Chondrocyte (in vitro differentiated cells): ENCODE measurements at regions not wholly inside any gene's neighbourhood (a gene's known extent, or its start where the extent isn't known, plus 50 kb on each side); places are given as distances from the start of the nearest gene placed in this dataset.

Source experiments
- DNase-seq: peaks from one replicate; pipeline ENCODE4 v3.0.0; 2021; ENCODE audit warnings: mixed read lengths, low spot score
- H3K27ac Mint-ChIP-seq: one replicate; pipeline ENCODE4 v1.8.0; 2021; ENCODE audit warnings: mild to moderate bottlenecking, moderate library complexity, mixed read lengths; ENCODE audit not compliant: unreplicated experiment
- H3K27me3 Mint-ChIP-seq: 2 replicates; pipeline ENCODE4 v1.8.0; 2021; ENCODE audit warnings: low read depth, mixed read lengths
- H3K36me3 Mint-ChIP-seq: 2 replicates; pipeline ENCODE4 v1.8.0; 2021; ENCODE audit warnings: low read depth, mixed read lengths
- H3K4me1 Mint-ChIP-seq: 2 replicates; pipeline ENCODE4 v1.8.0; 2021; ENCODE audit warnings: low read depth, mild to moderate bottlenecking, mixed read lengths
- H3K4me3 Mint-ChIP-seq: one replicate; pipeline ENCODE4 v1.8.0; 2021; ENCODE audit warnings: mild to moderate bottlenecking, moderate library complexity, mixed read lengths; ENCODE audit not compliant: unreplicated experiment
- H3K9me3 Mint-ChIP-seq: 2 replicates; pipeline ENCODE4 v1.8.0; 2021; ENCODE audit warnings: low read depth, mixed read lengths
- TF ChIP-seq, protein P1 (sequence below): fragments of 200-600 bp; sonication (generic); IDR thresholded peaks from 2 replicates; pipeline ENCODE4 v1.5.0; 2021; ENCODE audit warnings: antibody characterized with exemption, mild to moderate bottlenecking, moderate library complexity

DNA sequence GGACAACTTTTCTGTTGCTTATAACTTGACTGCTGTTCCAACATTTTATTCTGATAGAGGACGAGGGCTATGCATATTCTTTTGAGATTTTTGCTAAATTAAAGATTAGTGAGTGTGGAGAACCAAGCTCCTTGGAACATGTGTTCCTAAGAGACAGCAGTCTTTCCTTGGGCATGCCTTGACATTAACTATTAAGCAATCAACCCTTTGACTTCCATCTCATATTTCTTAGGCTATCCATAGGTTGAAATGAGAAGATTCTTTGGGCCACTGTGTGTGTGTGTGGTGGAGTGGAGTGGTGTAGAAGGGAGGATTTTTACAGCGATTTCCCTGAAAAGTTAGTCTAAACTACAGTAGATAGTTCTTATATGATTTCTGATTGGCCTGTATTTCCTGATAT is 127.4 kb upstream of the POF1B start:
- TF ChIP-seq, protein P1, sequence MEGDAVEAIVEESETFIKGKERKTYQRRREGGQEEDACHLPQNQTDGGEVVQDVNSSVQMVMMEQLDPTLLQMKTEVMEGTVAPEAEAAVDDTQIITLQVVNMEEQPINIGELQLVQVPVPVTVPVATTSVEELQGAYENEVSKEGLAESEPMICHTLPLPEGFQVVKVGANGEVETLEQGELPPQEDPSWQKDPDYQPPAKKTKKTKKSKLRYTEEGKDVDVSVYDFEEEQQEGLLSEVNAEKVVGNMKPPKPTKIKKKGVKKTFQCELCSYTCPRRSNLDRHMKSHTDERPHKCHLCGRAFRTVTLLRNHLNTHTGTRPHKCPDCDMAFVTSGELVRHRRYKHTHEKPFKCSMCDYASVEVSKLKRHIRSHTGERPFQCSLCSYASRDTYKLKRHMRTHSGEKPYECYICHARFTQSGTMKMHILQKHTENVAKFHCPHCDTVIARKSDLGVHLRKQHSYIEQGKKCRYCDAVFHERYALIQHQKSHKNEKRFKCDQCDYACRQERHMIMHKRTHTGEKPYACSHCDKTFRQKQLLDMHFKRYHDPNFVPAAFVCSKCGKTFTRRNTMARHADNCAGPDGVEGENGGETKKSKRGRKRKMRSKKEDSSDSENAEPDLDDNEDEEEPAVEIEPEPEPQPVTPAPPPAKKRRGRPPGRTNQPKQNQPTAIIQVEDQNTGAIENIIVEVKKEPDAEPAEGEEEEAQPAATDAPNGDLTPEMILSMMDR: no peak
- no peaks in the 10 kb centered on the region for H3K36me3 Mint-ChIP-seq
- H3K9me3 Mint-ChIP-seq: no peaks in the 10 kb centered on the region
- no peaks in the 10 kb centered on the region for H3K4me1 Mint-ChIP-seq
- H3K27ac Mint-ChIP-seq: no peak overlapping the region
- no peak overlapping the region for H3K4me3 Mint-ChIP-seq
- H3K27me3 Mint-ChIP-seq: no peaks in the 10 kb centered on the region
- no peak for DNase-seq

DNA sequence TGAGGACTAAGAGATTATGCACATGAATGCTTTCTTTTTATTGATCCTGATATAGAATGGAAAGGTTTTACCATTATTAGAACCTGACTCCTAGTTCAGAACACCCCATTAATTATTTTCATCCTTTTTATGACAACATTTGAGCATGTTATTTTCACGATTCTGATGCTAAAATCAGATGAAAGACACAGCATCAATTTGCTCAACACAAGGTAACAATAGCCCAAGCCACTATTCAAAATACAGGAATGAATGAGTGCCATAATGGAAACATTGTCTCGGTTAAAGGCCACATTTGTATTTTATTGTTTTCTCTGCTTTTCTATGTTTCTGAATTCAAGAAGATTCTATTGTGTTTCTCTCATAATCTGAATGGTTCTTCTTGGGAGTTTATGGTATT is 126.3 kb upstream of the POF1B start:
- DNase-seq: no peak
- no peaks in the 10 kb centered on the region for H3K36me3 Mint-ChIP-seq
- H3K27me3 Mint-ChIP-seq: no peaks in the 10 kb centered on the region
- H3K4me3 Mint-ChIP-seq: no peak overlapping the region
- no peaks in the 10 kb centered on the region for H3K4me1 Mint-ChIP-seq
- no peak overlapping the region for H3K27ac Mint-ChIP-seq
- H3K9me3 Mint-ChIP-seq: no peaks in the 10 kb centered on the region
- TF ChIP-seq, protein P1: no peak

DNA sequence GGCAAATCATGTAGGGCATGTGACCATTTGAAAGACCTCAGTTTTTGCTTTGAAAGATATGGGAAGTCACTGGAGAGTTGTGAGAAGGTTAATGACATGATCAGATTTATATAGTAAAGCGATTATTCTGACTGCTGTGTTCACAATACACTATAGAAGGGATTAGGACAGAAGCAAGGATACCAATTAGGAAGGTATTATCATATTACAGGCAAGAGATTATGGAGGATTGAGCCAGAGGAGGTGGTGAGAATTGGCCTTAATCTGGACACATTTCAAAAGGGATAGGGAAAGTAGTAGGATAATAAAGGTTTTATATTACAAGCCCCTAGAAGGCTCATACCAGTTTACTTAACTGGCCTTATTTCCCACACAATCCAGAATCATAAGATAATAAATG is 124.9 kb upstream of the POF1B start:
- H3K27ac Mint-ChIP-seq: no peak overlapping the region
- H3K27me3 Mint-ChIP-seq: no peaks in the 10 kb centered on the region
- no peaks in the 10 kb centered on the region for H3K36me3 Mint-ChIP-seq
- H3K4me3 Mint-ChIP-seq: no peak overlapping the region
- no peaks in the 10 kb centered on the region for H3K9me3 Mint-ChIP-seq
- H3K4me1 Mint-ChIP-seq: no peaks in the 10 kb centered on the region
- TF ChIP-seq, protein P1: no peak
- no peak for DNase-seq

DNA sequence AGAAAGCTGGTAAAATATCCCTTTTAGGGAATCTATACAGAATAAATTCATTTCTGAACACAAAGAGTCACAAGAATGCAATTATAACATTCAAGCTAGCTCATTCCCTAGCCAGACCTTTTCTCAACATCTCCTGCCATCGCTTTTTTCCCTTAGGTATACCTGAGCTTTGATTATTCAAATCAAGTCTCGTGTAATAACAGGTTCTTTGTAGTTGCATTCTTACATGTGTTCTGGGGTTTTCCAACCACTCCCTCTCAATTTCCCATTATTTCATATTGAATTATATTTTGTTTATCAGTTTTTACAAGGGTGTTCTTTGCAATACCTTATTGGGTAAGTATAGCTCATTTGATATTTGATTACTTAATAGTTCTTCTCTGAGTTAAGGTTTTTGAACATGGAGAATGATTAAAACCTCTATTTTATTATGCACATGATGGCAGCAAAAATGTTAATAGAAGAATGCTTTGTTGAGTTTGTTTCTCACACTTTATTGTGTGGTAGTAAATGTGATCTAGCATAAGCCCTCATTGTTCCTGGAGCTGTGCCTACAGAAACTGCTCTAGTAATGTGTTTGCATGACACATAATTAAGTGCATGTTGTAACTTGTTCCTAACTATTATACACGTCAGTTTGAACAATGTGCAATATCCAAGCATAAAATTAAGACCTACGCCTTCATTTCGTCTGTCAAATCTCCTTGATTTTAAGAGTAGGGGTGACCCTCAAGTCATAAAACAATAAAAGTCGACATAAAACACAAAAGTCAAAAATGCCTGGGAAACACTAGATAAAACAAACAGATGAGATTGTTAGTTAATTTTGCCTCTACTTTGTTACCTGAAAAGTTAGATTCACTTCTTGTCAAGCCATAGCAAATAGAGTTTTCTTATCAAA is 124.0 kb upstream of the POF1B start:
- no peaks in the 10 kb centered on the region for H3K4me1 Mint-ChIP-seq
- TF ChIP-seq, protein P1: no peak
- no peaks in the 10 kb centered on the region for H3K27me3 Mint-ChIP-seq
- H3K9me3 Mint-ChIP-seq: no peaks in the 10 kb centered on the region
- no peaks in the 10 kb centered on the region for H3K36me3 Mint-ChIP-seq
- DNase-seq: no peak
- no peak overlapping the region for H3K27ac Mint-ChIP-seq
- no peak overlapping the region for H3K4me3 Mint-ChIP-seq

DNA sequence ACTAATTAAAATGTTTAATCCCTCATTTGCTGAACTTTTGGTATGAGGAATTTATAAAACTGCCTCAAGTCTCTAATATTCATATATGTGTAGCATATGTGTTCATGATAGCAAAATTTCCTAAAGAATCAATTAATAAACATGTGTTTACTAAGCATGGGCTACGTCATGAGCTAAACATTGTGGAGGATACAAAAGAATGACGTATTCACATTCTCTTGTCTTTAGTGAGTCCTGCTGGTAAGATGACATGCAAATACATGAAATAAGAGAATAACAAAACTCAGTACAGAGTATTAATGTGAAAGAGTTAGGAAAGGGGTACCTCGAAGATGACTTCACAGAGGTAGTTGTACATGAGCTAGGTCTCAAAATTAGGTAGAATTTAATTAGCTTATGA is 121.9 kb upstream of the POF1B start:
- Mint-ChIP-seq H3K27me3 (no peaks in the 10 kb centered on the region), H3K4me3 (no peak overlapping the region), H3K36me3 (no peaks in the 10 kb centered on the region)

More for the DNA sequence above, 121.9 kb upstream of the POF1B start:
- TF ChIP-seq, protein P1: no peak
- no peak for DNase-seq
- Mint-ChIP-seq H3K27ac (no peak overlapping the region), H3K4me1 (no peaks in the 10 kb centered on the region), H3K9me3 (no peaks in the 10 kb centered on the region)
